B cell (primary cell): ENCODE measurements at regions not wholly inside any gene's neighbourhood (a gene's known extent, or its start where the extent isn't known, plus 50 kb on each side); places are given as distances from the start of the nearest gene placed in this dataset.

Experiments
- ATAC-seq: fragments of 200-7000 bp; cut with Tn5 transposase; one replicate; pipeline ENCODE4 v1.10.0; 2021; ENCODE audit warnings: low read depth, mild to moderate bottlenecking, moderate number of reproducible peaks, moderate library complexity
- CTCF ChIA-PET: fragments of 350-600 bp; sonication (Branson Sonifier 250); formaldehyde crosslinking; loops from one replicate; lab custom pipeline; 2021; ENCODE audit warnings: antibody characterized with exemption, inconsistent platforms; lab: Charles Lee
- POLR2A ChIA-PET: fragments of 350-600 bp; sonication (Branson Sonifier 250); formaldehyde crosslinking; loops from one replicate; lab custom pipeline; 2021; ENCODE audit warnings: antibody characterized with exemption; lab: Charles Lee
- DNase-seq: peaks from one replicate; pipeline ENCODE4 v3.0.0; 2013
- H2AFZ ChIP-seq: 2 replicates; pipeline ENCODE4 v1.6.1; 2012; ENCODE audit warnings: mild to moderate bottlenecking, low read depth, low read length; ENCODE audit not compliant: insufficient read depth, poor library complexity, severe bottlenecking
- H3K27ac ChIP-seq, 2 donors: 1 replicate in 1 of 2; 2 replicates in 1 of 2; pipeline ENCODE4 v1.5.1; 2012 to 2013; ENCODE audit warnings: low read length in 2 of 2, mild to moderate bottlenecking in 2 of 2, moderate library complexity in 1 of 2
- H3K27me3 ChIP-seq, 4 experiments: fragments of 200-600 bp in 1 of 4; sonication (generic) in 1 of 4; replicated peaks in 1 of 4; 1 replicate in 2 of 4; 2 replicates in 2 of 4; pipeline versions ENCODE4 v1.6.1 to v1.7.0; 2013 to 2016; ENCODE audit warnings: low read length in 3 of 4, mild to moderate bottlenecking in 2 of 4, mixed read lengths in 1 of 4, moderate library complexity in 1 of 4; ENCODE audit not compliant: insufficient read depth in 4 of 4, control insufficient read depth in 3 of 4; ENCODE audit errors: control extremely low read depth in 1 of 4
- H3K36me3 ChIP-seq, 2 experiments: replicated peaks in 1 of 2; 1 replicate in 1 of 2; 2 replicates in 1 of 2; pipeline versions ENCODE4 v1.6.1 to v1.7.1; 2013; ENCODE audit warnings: low read length in 1 of 2; ENCODE audit not compliant: insufficient read depth in 2 of 2, control insufficient read depth in 1 of 2; ENCODE audit errors: control extremely low read depth in 1 of 2, extremely low read depth in 1 of 2
- H3K4me1 ChIP-seq, 2 donors: fragments of 200-600 bp in 1 of 2; sonication (generic) in 1 of 2; 1 replicate in 1 of 2; 2 replicates in 1 of 2; pipeline versions ENCODE4 v1.5.1 to v1.6.1; 2013 to 2017; ENCODE audit warnings: low read length in 2 of 2; ENCODE audit not compliant: control insufficient read depth in 2 of 2, insufficient read depth in 2 of 2
- H3K4me2 ChIP-seq: replicated peaks from 2 replicates; pipeline ENCODE3; 2012; ENCODE audit warnings: mild to moderate bottlenecking, low read depth, low read length; ENCODE audit not compliant: poor library complexity, severe bottlenecking
- H3K4me3 ChIP-seq, 5 experiments: fragments of 200-600 bp in 1 of 5; sonication (generic) in 1 of 5; 1 replicate in 3 of 5; 2 replicates in 2 of 5; pipeline versions ENCODE4 v1.5.1 to v1.7.0; 2011 to 2016; ENCODE audit warnings: low read length in 4 of 5, mild to moderate bottlenecking in 4 of 5, low read depth in 2 of 5, control low read depth in 1 of 5, moderate library complexity in 1 of 5; ENCODE audit not compliant: insufficient read depth in 1 of 5; ENCODE audit errors: control extremely low read depth in 1 of 5, extremely low read depth in 1 of 5
- H3K79me2 ChIP-seq: fragments of 200-600 bp; sonication (generic); one replicate; pipeline ENCODE4 v1.6.0; 2016; ENCODE audit warnings: low read length; ENCODE audit not compliant: control insufficient read depth, insufficient read depth
- H3K9ac ChIP-seq: fragments of 200-600 bp; sonication (generic); 2 replicates; pipeline ENCODE4 v1.6.1; 2017; ENCODE audit warnings: mild to moderate bottlenecking, low read length, moderate library complexity
- H3K9me3 ChIP-seq, 3 donors: one replicate each; pipeline versions ENCODE4 v1.6.1 to v1.7.1; 2013; ENCODE audit warnings: low read length in 2 of 3; ENCODE audit not compliant: control insufficient read depth in 2 of 3, insufficient read depth in 1 of 3; ENCODE audit errors: control extremely low read depth in 1 of 3
- H4K20me1 ChIP-seq: 2 replicates; pipeline ENCODE4 v1.6.0; 2012; ENCODE audit warnings: mild to moderate bottlenecking, low read length; ENCODE audit not compliant: insufficient read depth, control insufficient read depth, poor library complexity, severe bottlenecking
- H3K27ac Mint-ChIP-seq: one replicate; pipeline ENCODE4 v1.8.0; 2021; ENCODE audit warnings: mixed read lengths
- H3K27me3 Mint-ChIP-seq: one replicate; pipeline ENCODE4 v1.8.0; 2021; ENCODE audit warnings: mixed read lengths
- H3K4me1 Mint-ChIP-seq: one replicate; pipeline ENCODE4 v1.8.0; 2021; ENCODE audit warnings: mixed read lengths
- H3K4me3 Mint-ChIP-seq: one replicate; pipeline ENCODE4 v1.8.0; 2021; ENCODE audit warnings: mixed read lengths
- H3K9me3 Mint-ChIP-seq: one replicate; pipeline ENCODE4 v1.8.0; 2022; ENCODE audit warnings: mixed read lengths; ENCODE audit not compliant: insufficient read depth
- CTCF ChIP-seq: fragments of 200-600 bp; IDR thresholded peaks from one replicate; pipeline ENCODE4 v1.8.0; 2022; ENCODE audit warnings: antibody characterized with exemption, mild to moderate bottlenecking
- EZH2 ChIP-seq: IDR thresholded peaks from 2 replicates; pipeline ENCODE4 v1.6.1; 2012; ENCODE audit warnings: borderline replicate concordance, low read depth, mild to moderate bottlenecking, moderate library complexity, low read length; ENCODE audit not compliant: insufficient read depth, poor library complexity, severe bottlenecking
- WGBS: methylation state at CpG from one replicate; pipeline ENCODE4 v1.1.5; 2013; ENCODE audit warnings: missing lambda C conversion rate; ENCODE audit not compliant: insufficient coverage; 5-methylcytosine and 5-hydroxymethylcytosine counted together
- intact Hi-C: fragments of 100-400 bp; cut with micrococcal nuclease; formaldehyde crosslinking; loops from one replicate; pipeline ENCODE4 v1.10.0; 2022

GRCh38 chr16:6249863-6250262, 1082.8 kb upstream of the RBFOX1 start:
- Histone ChIP-seq H4K20me1 (no peaks in the 10 kb centered on the region), H3K9me3 (no peaks in the 10 kb centered on the region), H2AFZ (no peak overlapping the region), H3K9ac (no peak overlapping the region), H3K36me3 (no peaks in the 10 kb centered on the region), H3K27ac (no peak overlapping the region), H3K79me2 (no peaks in the 10 kb centered on the region), H3K4me2 (no peak overlapping the region), H3K4me1 (no peaks in the 10 kb centered on the region), H3K27me3 (no peaks in the 10 kb centered on the region), H3K4me3 (no peak overlapping the region)
- Mint-ChIP-seq H3K27me3 (no peaks in the 10 kb centered on the region), H3K4me3 (no peak overlapping the region), H3K9me3 (peaks cover 3% of the 10 kb centered on the region), H3K4me1 (no peaks in the 10 kb centered on the region), H3K27ac (no peak overlapping the region)
- ATAC-seq (no peak), DNase-seq (no peak)
- POLR2A ChIA-PET, result no interaction called here
- 0% methylated on average over 1 of the region's 4 CpGs for WGBS
- no peak for TF ChIP-seq EZH2
- TF ChIP-seq CTCF, result no peak
- CTCF ChIA-PET, result no interaction called here
- intact Hi-C loops, result no loop called here

GRCh38 chr16:6248199-6248598, 1084.4 kb upstream of the RBFOX1 start:
- no peak for TF ChIP-seq CTCF
- TF ChIP-seq EZH2, result no peak
- Histone ChIP-seq H3K9me3 (no peaks in the 10 kb centered on the region), H3K27me3 (no peaks in the 10 kb centered on the region), H4K20me1 (no peaks in the 10 kb centered on the region), H3K4me2 (no peak overlapping the region), H3K79me2 (no peaks in the 10 kb centered on the region), H3K27ac (no peak overlapping the region), H3K36me3 (no peaks in the 10 kb centered on the region), H3K9ac (no peak overlapping the region), H3K4me1 (no peaks in the 10 kb centered on the region), H3K4me3 (no peak overlapping the region), H2AFZ (no peak overlapping the region)
- Mint-ChIP-seq H3K27ac (no peak overlapping the region), H3K27me3 (no peaks in the 10 kb centered on the region), H3K4me1 (no peaks in the 10 kb centered on the region), H3K4me3 (no peak overlapping the region), H3K9me3 (peaks cover 3% of the 10 kb centered on the region)
- intact Hi-C loops, result no loop called here
- ATAC-seq, result no peak
- 100% methylated on average over 1 of the region's 4 CpGs for WGBS
- ChIA-PET POLR2A (no interaction called here), CTCF (no interaction called here)
- DNase-seq, result no peak
